ENCODE measurements at regions not wholly inside any gene's neighbourhood (a gene's known extent, or its start where the extent isn't known, plus 50 kb on each side); places are given as distances from the start of the nearest gene placed in this dataset.

- H3K36me3 ChIP-seq (ENCODE audit: control insufficient read depth, insufficient read depth, low read length), result no peaks in the 10 kb centered on the region
- no peak overlapping the region for H3K4me3 ChIP-seq (ENCODE audit: extremely low read depth, insufficient read depth, low read length, poor library complexity, severe bottlenecking)
- no peaks in the 10 kb centered on the region for H3K4me1 ChIP-seq (ENCODE audit: control insufficient read depth, insufficient read depth, low read length, poor library complexity, severe bottlenecking)
- H3K9me3 ChIP-seq (ENCODE audit: control insufficient read depth, low read length), result no peaks in the 10 kb centered on the region
- 92 to 100% methylated on average over 2 to 3 of the region's 3 CpGs for WGBS, 2 experiments (ENCODE audit: insufficient coverage in 2 of 2)
- H3K27ac ChIP-seq (ENCODE audit: low read depth, low read length, severe bottlenecking), result no peak overlapping the region
Observed at GRCh38 chr11:32487270-32487669, 51.9 kb upstream of the WT1 start.

DNA sequence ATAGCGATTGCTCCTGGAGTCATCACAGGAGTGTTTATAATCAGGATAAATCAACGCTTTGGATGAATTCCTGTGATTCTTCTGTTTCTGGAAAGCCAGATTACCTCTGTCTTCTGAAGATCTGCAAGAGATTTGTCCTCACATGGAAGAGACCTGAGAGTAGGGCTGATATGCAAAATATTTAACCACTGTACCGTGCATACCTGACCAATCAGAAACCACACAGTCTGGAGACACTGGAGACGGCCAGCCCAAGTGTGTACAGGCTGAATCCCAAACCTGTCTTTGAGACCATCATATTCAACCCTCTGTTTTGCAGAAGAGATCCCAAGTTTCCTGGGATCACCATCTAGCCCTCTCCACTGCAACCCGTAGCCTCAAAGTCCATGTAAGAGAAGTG lies 50.4 kb upstream of the WT1 start:
- no peak overlapping the region for H3K4me3 ChIP-seq (ENCODE audit: extremely low read depth, insufficient read depth, low read length, poor library complexity, severe bottlenecking)
- no peak overlapping the region for H3K27ac ChIP-seq (ENCODE audit: low read depth, low read length, severe bottlenecking)
- no peaks in the 10 kb centered on the region for H3K4me1 ChIP-seq (ENCODE audit: control insufficient read depth, insufficient read depth, low read length, poor library complexity, severe bottlenecking)
- H3K9me3 ChIP-seq (ENCODE audit: control insufficient read depth, low read length), result no peaks in the 10 kb centered on the region
- no peaks in the 10 kb centered on the region for H3K36me3 ChIP-seq (ENCODE audit: control insufficient read depth, insufficient read depth, low read length)
- WGBS, 2 experiments (ENCODE audit: insufficient coverage in 2 of 2), result 81 to 84% methylated on average over 4 to 5 of the region's 5 CpGs

Measured in mesodermal cell (in vitro differentiated cells).